HEK293 (cell line): ENCODE measurements at regions not wholly inside any gene's neighbourhood (a gene's known extent, or its start where the extent isn't known, plus 50 kb on each side); places are given as distances from the start of the nearest gene placed in this dataset.

Experiments used
- CTCF ChIA-PET: fragments of 350-600 bp; formaldehyde crosslinking; extraction: SDS; loops from one replicate; lab custom pipeline; 2021; ENCODE audit warnings: antibody characterized with exemption; lab: Yijun Ruan, JAX
- POLR2A ChIA-PET: fragments of 300-600 bp; formaldehyde crosslinking; extraction: SDS; loops from one replicate; lab custom pipeline; 2020; ENCODE audit warnings: antibody characterized with exemption, inconsistent platforms; lab: Yijun Ruan, JAX
- H3K27ac ChIP-seq: fragments of 200-500 bp; sonication (Bioruptor generic); 2 replicates; pipeline ENCODE4 v1.5.1; 2014; ENCODE audit warnings: low read depth, low read length, control low read depth, inconsistent platforms; ENCODE audit errors: extremely low read depth
- H3K36me3 ChIP-seq, 2 experiments: fragments of 200-500 bp in 1 of 2; sonication (Bioruptor generic) in 1 of 2; 1 replicate in 1 of 2; 2 replicates in 1 of 2; pipeline ENCODE4 v1.5.1; 2014 to 2017; ENCODE audit warnings: inconsistent platforms in 2 of 2, low read length in 2 of 2; ENCODE audit not compliant: control insufficient read depth in 2 of 2, insufficient read depth in 1 of 2
- H3K4me1 ChIP-seq: fragments of 200-500 bp; sonication (Bioruptor generic); 2 replicates; pipeline ENCODE4 v1.5.1; 2014; ENCODE audit warnings: mild to moderate bottlenecking, low read length, inconsistent platforms; ENCODE audit not compliant: control insufficient read depth, insufficient read depth
- H3K4me3 ChIP-seq: 2 replicates; pipeline ENCODE4 v1.5.1; 2011; ENCODE audit warnings: low read depth, mild to moderate bottlenecking, control low read depth, low read length, moderate library complexity
- H3K9me3 ChIP-seq: fragments of 200-500 bp; sonication (Bioruptor generic); 2 replicates; pipeline ENCODE4 v1.5.1; 2014; ENCODE audit warnings: low read depth, low read length, inconsistent platforms; ENCODE audit not compliant: control insufficient read depth, insufficient read depth
- ATF2 ChIP-seq: fragments of 450-650 bp; formaldehyde crosslinking; IDR thresholded peaks from 2 replicates; pipeline ENCODE4 v1.5.1; 2016; ENCODE audit warnings: missing biosample characterization, missing genetic modification characterization, low read depth
- EGR2 ChIP-seq: fragments of 450-650 bp; formaldehyde crosslinking; IDR thresholded peaks from 2 replicates; pipeline ENCODE4 v1.5.1; 2016; ENCODE audit warnings: low read depth, missing biosample characterization, missing genetic modification characterization
- INSM2 ChIP-seq: fragments of 450-650 bp; formaldehyde crosslinking; IDR thresholded peaks from 2 replicates; pipeline ENCODE4 v1.5.1; 2016; ENCODE audit warnings: missing biosample characterization, missing genetic modification characterization
- KLF7 ChIP-seq: fragments of 450-650 bp; formaldehyde crosslinking; IDR thresholded peaks from 2 replicates; pipeline ENCODE4 v1.5.1; 2016; ENCODE audit warnings: missing biosample characterization, missing genetic modification characterization, borderline replicate concordance
- KLF9 ChIP-seq: fragments of 450-650 bp; formaldehyde crosslinking; IDR thresholded peaks from 2 replicates; pipeline ENCODE4 v1.5.1; 2016; ENCODE audit warnings: missing biosample characterization, missing genetic modification characterization, low read depth
- PRDM4 ChIP-seq: fragments of 450-650 bp; formaldehyde crosslinking; IDR thresholded peaks from 2 replicates; pipeline ENCODE4 v1.5.1; 2017; ENCODE audit warnings: missing biosample characterization, missing genetic modification characterization
- ZBTB44 ChIP-seq: fragments of 450-650 bp; IDR thresholded peaks from 2 replicates; pipeline ENCODE4 v1.5.1; 2018; ENCODE audit warnings: missing biosample characterization, mild to moderate bottlenecking, missing genetic modification characterization
- ZBTB48 ChIP-seq: fragments of 450-650 bp; formaldehyde crosslinking; IDR thresholded peaks from 2 replicates; pipeline ENCODE4 v1.5.1; 2016; ENCODE audit warnings: missing biosample characterization, missing genetic modification characterization
- ZNF274 ChIP-seq, 2 experiments: fragments of 200-500 bp in 1 of 2; fragments of 450-650 bp in 1 of 2; sonication (Bioruptor generic) in 1 of 2; formaldehyde crosslinking in 1 of 2; IDR thresholded peaks; 2 replicates each; pipeline versions ENCODE4 v1.5.1 to v1.6.1; 2014 to 2016; ENCODE audit warnings: borderline replicate concordance in 1 of 2, inconsistent platforms in 1 of 2, low read length in 1 of 2, missing biosample characterization in 1 of 2, missing genetic modification characterization in 1 of 2
- ZNF311 ChIP-seq: fragments of 450-650 bp; formaldehyde crosslinking; IDR thresholded peaks from 2 replicates; pipeline ENCODE4 v1.5.1; 2017; ENCODE audit warnings: missing biosample characterization, missing genetic modification characterization, borderline replicate concordance
- ZNF366 ChIP-seq: fragments of 450-650 bp; formaldehyde crosslinking; conservative IDR thresholded peaks from 2 replicates; pipeline ENCODE4 v1.5.1; 2016; ENCODE audit warnings: missing biosample characterization, missing genetic modification characterization
- ZNF37A ChIP-seq: fragments of 450-650 bp; IDR thresholded peaks from 2 replicates; pipeline ENCODE4 v1.5.1; 2018; ENCODE audit warnings: missing biosample characterization, missing genetic modification characterization
- ZNF530 ChIP-seq: fragments of 450-650 bp; formaldehyde crosslinking; IDR thresholded peaks from 2 replicates; pipeline ENCODE4 v1.5.1; 2016; ENCODE audit warnings: low read depth, missing biosample characterization, missing genetic modification characterization
- ZNF544 ChIP-seq: fragments of 450-650 bp; formaldehyde crosslinking; IDR thresholded peaks from 2 replicates; pipeline ENCODE4 v1.5.0; 2017; ENCODE audit warnings: missing biosample characterization, missing genetic modification characterization
- ZNF658 ChIP-seq: fragments of 450-650 bp; formaldehyde crosslinking; IDR thresholded peaks from 2 replicates; pipeline ENCODE4; 2016; ENCODE audit warnings: missing biosample characterization, missing genetic modification characterization
- ZNF670 ChIP-seq: fragments of 450-650 bp; formaldehyde crosslinking; IDR thresholded peaks from 2 replicates; pipeline ENCODE4 v1.5.1; 2016; ENCODE audit warnings: missing biosample characterization, missing genetic modification characterization, low read depth
- TF ChIP-seq, protein P1 (sequence below): fragments of 450-650 bp; formaldehyde crosslinking; IDR thresholded peaks from 2 replicates; pipeline ENCODE4 v1.5.1; 2016; ENCODE audit warnings: missing biosample characterization, missing genetic modification characterization
- TF ChIP-seq, protein P2 (sequence below): sonication (generic); formaldehyde crosslinking; IDR thresholded peaks from 2 replicates; pipeline ENCODE4 v1.8.1; 2022; ENCODE audit warnings: mild to moderate bottlenecking, moderate library complexity, missing genetic modification reagents
- TF ChIP-seq, protein P3 (sequence below): fragments of 450-650 bp; formaldehyde crosslinking; IDR thresholded peaks from 2 replicates; pipeline ENCODE4 v1.5.1; 2016; ENCODE audit warnings: missing biosample characterization, missing genetic modification characterization, borderline replicate concordance

GRCh38 chr4:126807132-126807531, 825.6 kb upstream of the INTU start:
- CTCF ChIA-PET = no interaction called here
- Histone ChIP-seq H3K4me1 (no peaks in the 10 kb centered on the region), H3K4me3 (no peak overlapping the region), H3K9me3 (no peaks in the 10 kb centered on the region), H3K36me3 (no peaks in the 10 kb centered on the region), H3K27ac (no peak overlapping the region)
- POLR2A ChIA-PET = no interaction called here
- TF ChIP-seq, protein P1, sequence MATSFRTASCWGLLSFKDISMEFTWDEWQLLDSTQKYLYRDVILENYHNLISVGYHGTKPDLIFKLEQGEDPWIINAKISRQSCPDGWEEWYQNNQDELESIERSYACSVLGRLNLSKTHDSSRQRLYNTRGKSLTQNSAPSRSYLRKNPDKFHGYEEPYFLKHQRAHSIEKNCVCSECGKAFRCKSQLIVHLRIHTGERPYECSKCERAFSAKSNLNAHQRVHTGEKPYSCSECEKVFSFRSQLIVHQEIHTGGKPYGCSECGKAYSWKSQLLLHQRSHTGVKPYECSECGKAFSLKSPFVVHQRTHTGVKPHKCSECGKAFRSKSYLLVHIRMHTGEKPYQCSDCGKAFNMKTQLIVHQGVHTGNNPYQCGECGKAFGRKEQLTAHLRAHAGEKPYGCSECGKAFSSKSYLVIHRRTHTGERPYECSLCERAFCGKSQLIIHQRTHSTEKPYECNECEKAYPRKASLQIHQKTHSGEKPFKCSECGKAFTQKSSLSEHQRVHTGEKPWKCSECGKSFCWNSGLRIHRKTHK (tag by site-specific recombination) = no peak
- TF ChIP-seq ZNF37A (tag by site-specific recombination) (no peak), EGR2 (no peak), ZBTB48 (no peak), KLF9 (tag by site-specific recombination) (no peak), ZNF544 (tag by site-specific recombination) (no peak), ZNF274 (IDR thresholded peaks at IDR 0.05; ENCODE audit: low read length) (no peak), ZNF274 (tag by site-specific recombination; IDR thresholded peaks at IDR 0.05; ENCODE audit: borderline replicate concordance) (no peak), ZBTB44 (tag by site-specific recombination) (no peak), ZNF366 (no peak), ZNF670 (no peak), KLF7 (tag by site-specific recombination) (no peak), ATF2 (tag by site-specific recombination) (no peak), ZNF530 (tag by site-specific recombination) (no peak), INSM2 (no peak), ZNF311 (tag by site-specific recombination) (no peak), PRDM4 (no peak), ZNF658 (tag by site-specific recombination) (no peak)
- TF ChIP-seq, protein P2, sequence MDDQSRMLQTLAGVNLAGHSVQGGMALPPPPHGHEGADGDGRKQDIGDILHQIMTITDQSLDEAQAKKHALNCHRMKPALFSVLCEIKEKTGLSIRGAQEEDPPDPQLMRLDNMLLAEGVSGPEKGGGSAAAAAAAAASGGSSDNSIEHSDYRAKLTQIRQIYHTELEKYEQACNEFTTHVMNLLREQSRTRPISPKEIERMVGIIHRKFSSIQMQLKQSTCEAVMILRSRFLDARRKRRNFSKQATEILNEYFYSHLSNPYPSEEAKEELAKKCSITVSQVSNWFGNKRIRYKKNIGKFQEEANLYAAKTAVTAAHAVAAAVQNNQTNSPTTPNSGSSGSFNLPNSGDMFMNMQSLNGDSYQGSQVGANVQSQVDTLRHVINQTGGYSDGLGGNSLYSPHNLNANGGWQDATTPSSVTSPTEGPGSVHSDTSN (CRISPR knock-in tag) = no peak
- TF ChIP-seq, protein P3, sequence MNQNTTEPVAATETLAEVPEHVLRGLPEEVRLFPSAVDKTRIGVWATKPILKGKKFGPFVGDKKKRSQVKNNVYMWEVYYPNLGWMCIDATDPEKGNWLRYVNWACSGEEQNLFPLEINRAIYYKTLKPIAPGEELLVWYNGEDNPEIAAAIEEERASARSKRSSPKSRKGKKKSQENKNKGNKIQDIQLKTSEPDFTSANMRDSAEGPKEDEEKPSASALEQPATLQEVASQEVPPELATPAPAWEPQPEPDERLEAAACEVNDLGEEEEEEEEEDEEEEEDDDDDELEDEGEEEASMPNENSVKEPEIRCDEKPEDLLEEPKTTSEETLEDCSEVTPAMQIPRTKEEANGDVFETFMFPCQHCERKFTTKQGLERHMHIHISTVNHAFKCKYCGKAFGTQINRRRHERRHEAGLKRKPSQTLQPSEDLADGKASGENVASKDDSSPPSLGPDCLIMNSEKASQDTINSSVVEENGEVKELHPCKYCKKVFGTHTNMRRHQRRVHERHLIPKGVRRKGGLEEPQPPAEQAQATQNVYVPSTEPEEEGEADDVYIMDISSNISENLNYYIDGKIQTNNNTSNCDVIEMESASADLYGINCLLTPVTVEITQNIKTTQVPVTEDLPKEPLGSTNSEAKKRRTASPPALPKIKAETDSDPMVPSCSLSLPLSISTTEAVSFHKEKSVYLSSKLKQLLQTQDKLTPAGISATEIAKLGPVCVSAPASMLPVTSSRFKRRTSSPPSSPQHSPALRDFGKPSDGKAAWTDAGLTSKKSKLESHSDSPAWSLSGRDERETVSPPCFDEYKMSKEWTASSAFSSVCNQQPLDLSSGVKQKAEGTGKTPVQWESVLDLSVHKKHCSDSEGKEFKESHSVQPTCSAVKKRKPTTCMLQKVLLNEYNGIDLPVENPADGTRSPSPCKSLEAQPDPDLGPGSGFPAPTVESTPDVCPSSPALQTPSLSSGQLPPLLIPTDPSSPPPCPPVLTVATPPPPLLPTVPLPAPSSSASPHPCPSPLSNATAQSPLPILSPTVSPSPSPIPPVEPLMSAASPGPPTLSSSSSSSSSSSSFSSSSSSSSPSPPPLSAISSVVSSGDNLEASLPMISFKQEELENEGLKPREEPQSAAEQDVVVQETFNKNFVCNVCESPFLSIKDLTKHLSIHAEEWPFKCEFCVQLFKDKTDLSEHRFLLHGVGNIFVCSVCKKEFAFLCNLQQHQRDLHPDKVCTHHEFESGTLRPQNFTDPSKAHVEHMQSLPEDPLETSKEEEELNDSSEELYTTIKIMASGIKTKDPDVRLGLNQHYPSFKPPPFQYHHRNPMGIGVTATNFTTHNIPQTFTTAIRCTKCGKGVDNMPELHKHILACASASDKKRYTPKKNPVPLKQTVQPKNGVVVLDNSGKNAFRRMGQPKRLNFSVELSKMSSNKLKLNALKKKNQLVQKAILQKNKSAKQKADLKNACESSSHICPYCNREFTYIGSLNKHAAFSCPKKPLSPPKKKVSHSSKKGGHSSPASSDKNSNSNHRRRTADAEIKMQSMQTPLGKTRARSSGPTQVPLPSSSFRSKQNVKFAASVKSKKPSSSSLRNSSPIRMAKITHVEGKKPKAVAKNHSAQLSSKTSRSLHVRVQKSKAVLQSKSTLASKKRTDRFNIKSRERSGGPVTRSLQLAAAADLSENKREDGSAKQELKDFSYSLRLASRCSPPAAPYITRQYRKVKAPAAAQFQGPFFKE (tag by site-specific recombination) = no peak
